H1 (cell line): ENCODE measurements at regions not wholly inside any gene's neighbourhood (a gene's known extent, or its start where the extent isn't known, plus 50 kb on each side); places are given as distances from the start of the nearest gene placed in this dataset.

Experiments
- CTCF ChIA-PET: fragments of 300-600 bp; sonication (Branson Sonifier 250); formaldehyde crosslinking; loops from one replicate; lab custom pipeline; 2021; ENCODE audit not compliant: partially characterized antibody; lab: Charles Lee
- POLR2A ChIA-PET: fragments of 300-600 bp; sonication (Branson Sonifier 250); formaldehyde crosslinking; loops from one replicate; lab custom pipeline; 2021; ENCODE audit warnings: inconsistent platforms; ENCODE audit not compliant: partially characterized antibody; lab: Charles Lee
- DNase-seq, 2 experiments: peaks; one replicate each; pipeline versions ENCODE4 v3.0.0 to v3.0.0-alpha.2; 2010 to 2022; ENCODE audit warnings: low spot score in 2 of 2, low read depth in 1 of 2, mixed read lengths in 1 of 2
- FAIRE-seq: peaks from 2 replicates; lab custom pipeline; 2011; peaks lifted over from hg19 to GRCh38; lab: Jason Lieb, UNC
- H2AFZ ChIP-seq: 2 replicates; pipeline ENCODE4 v1.8.1; 2012; ENCODE audit warnings: low read length, inconsistent platforms
- H2AK5ac ChIP-seq: 2 replicates; pipeline ENCODE4 v1.6.1; 2013; ENCODE audit warnings: low read depth, low read length
- H2BK120ac ChIP-seq: replicated peaks from 2 replicates; pipeline ENCODE3; 2013; ENCODE audit warnings: low read depth, low read length, inconsistent platforms
- H2BK12ac ChIP-seq: 2 replicates; pipeline ENCODE4 v1.6.1; 2013; ENCODE audit warnings: low read depth, low read length
- H2BK15ac ChIP-seq: 2 replicates; pipeline ENCODE4 v1.6.1; 2013; ENCODE audit warnings: low read length
- H2BK20ac ChIP-seq: 2 replicates; pipeline ENCODE4 v1.6.1; 2013; ENCODE audit warnings: low read length
- H2BK5ac ChIP-seq: 2 replicates; pipeline ENCODE4 v1.6.1; 2013; ENCODE audit warnings: low read depth, low read length
- H3K14ac ChIP-seq: 2 replicates; pipeline ENCODE4 v1.6.1; 2013; ENCODE audit warnings: inconsistent platforms; ENCODE audit not compliant: insufficient read length
- H3K18ac ChIP-seq: 2 replicates; pipeline ENCODE4 v1.6.1; 2013; ENCODE audit warnings: low read length; ENCODE audit errors: extremely low read depth
- H3K23ac ChIP-seq: 2 replicates; pipeline ENCODE4 v1.6.1; 2013; ENCODE audit warnings: inconsistent platforms; ENCODE audit not compliant: insufficient read length
- H3K23me2 ChIP-seq: 2 replicates; pipeline ENCODE4 v1.6.1; 2013; ENCODE audit warnings: low read depth, low read length
- H3K27ac ChIP-seq: 2 replicates; pipeline ENCODE4 v1.6.1; 2011; ENCODE audit warnings: low read depth, low read length, inconsistent platforms
- H3K27me3 ChIP-seq, 4 experiments: replicated peaks in 1 of 4; 1 replicate in 1 of 4; 2 replicates in 3 of 4; pipeline versions ENCODE4 v1.6.1 to v1.8.1; 2011 to 2013; ENCODE audit warnings: low read length in 3 of 4, mild to moderate bottlenecking in 3 of 4, inconsistent platforms in 2 of 4, mixed read lengths in 2 of 4, moderate library complexity in 1 of 4; ENCODE audit not compliant: control insufficient read depth in 3 of 4, insufficient read depth in 3 of 4; ENCODE audit errors: extremely low read depth in 1 of 4
- H3K36me3 ChIP-seq, 4 experiments: 2 replicates each; pipeline versions ENCODE4 v1.6.1 to v1.8.1; 2011 to 2013; ENCODE audit warnings: mild to moderate bottlenecking in 4 of 4, low read length in 3 of 4, moderate library complexity in 2 of 4, control low read depth in 1 of 4, inconsistent platforms in 1 of 4; ENCODE audit not compliant: insufficient read depth in 4 of 4, control insufficient read depth in 2 of 4
- H3K4ac ChIP-seq: replicated peaks from 2 replicates; pipeline ENCODE3; 2013; ENCODE audit warnings: low read length, low read depth, mixed read lengths, inconsistent platforms; ENCODE audit not compliant: insufficient read length
- H3K4me1 ChIP-seq, 4 experiments: replicated peaks in 1 of 4; 1 replicate in 1 of 4; 2 replicates in 3 of 4; pipeline versions ENCODE4 v1.6.1 to v1.8.1; 2011 to 2013; ENCODE audit warnings: low read length in 3 of 4, inconsistent platforms in 2 of 4, mixed read lengths in 1 of 4; ENCODE audit not compliant: insufficient read depth in 4 of 4, control insufficient read depth in 3 of 4
- H3K4me2 ChIP-seq, 2 experiments: 2 replicates each; pipeline versions ENCODE4 v1.6.1 to v1.8.1; 2011 to 2013; ENCODE audit warnings: low read depth in 2 of 2, low read length in 2 of 2, control low read depth in 1 of 2, inconsistent platforms in 1 of 2, mild to moderate bottlenecking in 1 of 2; ENCODE audit not compliant: insufficient read depth in 1 of 2
- H3K4me3 ChIP-seq, 4 experiments: fragments of 200-600, 300-600 bp in 1 of 4; sonication (generic), shearing (Covaris generic), sonication (Bioruptor Twin) in 1 of 4; 2 replicates each; pipeline versions ENCODE4 v1.5.1 to v1.8.1; 2011 to 2016; ENCODE audit warnings: low read length in 4 of 4, low read depth in 3 of 4, control low read depth in 2 of 4, inconsistent platforms in 2 of 4, mild to moderate bottlenecking in 2 of 4, mixed read lengths in 1 of 4, moderate library complexity in 1 of 4; ENCODE audit not compliant: insufficient read depth in 2 of 4; ENCODE audit errors: extremely low read depth in 1 of 4
- H3K56ac ChIP-seq: replicated peaks from 2 replicates; pipeline ENCODE3; 2013; ENCODE audit warnings: low read depth, mild to moderate bottlenecking, mixed read lengths, low read length, inconsistent platforms; ENCODE audit not compliant: insufficient read length
- H3K79me1 ChIP-seq: 2 replicates; pipeline ENCODE4 v1.6.1; 2013; ENCODE audit warnings: low read depth, low read length, control low read depth
- H3K79me2 ChIP-seq, 2 experiments: 2 replicates each; pipeline versions ENCODE4 v1.6.1 to v1.8.1; 2012 to 2013; ENCODE audit warnings: low read length in 2 of 2, mild to moderate bottlenecking in 2 of 2, inconsistent platforms in 1 of 2; ENCODE audit not compliant: insufficient read depth in 2 of 2, control insufficient read depth in 1 of 2
- H3K9ac ChIP-seq, 4 experiments: replicated peaks in 1 of 4; 1 replicate in 1 of 4; 2 replicates in 3 of 4; pipeline versions ENCODE4 v1.6.1 to v1.8.1; 2011 to 2013; ENCODE audit warnings: low read depth in 3 of 4, low read length in 3 of 4, control low read depth in 2 of 4, mild to moderate bottlenecking in 2 of 4, moderate library complexity in 2 of 4, inconsistent platforms in 1 of 4; ENCODE audit errors: extremely low read depth in 1 of 4
- H3K9me3 ChIP-seq, 2 experiments: 2 replicates each; pipeline versions ENCODE4 v1.6.1 to v1.8.1; 2012 to 2013; ENCODE audit warnings: mild to moderate bottlenecking in 2 of 2, moderate library complexity in 2 of 2, control low read depth in 1 of 2, inconsistent platforms in 1 of 2, low read depth in 1 of 2, low read length in 1 of 2, mixed read lengths in 1 of 2; ENCODE audit not compliant: insufficient read depth in 2 of 2
- H4K20me1 ChIP-seq, 2 experiments: replicated peaks in 1 of 2; 2 replicates each; pipeline versions ENCODE3 to v1.8.1; 2011 to 2013; ENCODE audit warnings: inconsistent platforms in 2 of 2, low read length in 2 of 2, mild to moderate bottlenecking in 1 of 2; ENCODE audit not compliant: insufficient read depth in 2 of 2, control insufficient read depth in 1 of 2
- H4K5ac ChIP-seq: 2 replicates; pipeline ENCODE4 v1.6.1; 2013; ENCODE audit warnings: low read length, low read depth, mixed read lengths, inconsistent platforms; ENCODE audit not compliant: insufficient read length
- H4K8ac ChIP-seq: 2 replicates; pipeline ENCODE4 v1.8.0; 2013; ENCODE audit warnings: mild to moderate bottlenecking, moderate library complexity, low read length, inconsistent platforms; ENCODE audit not compliant: insufficient read depth; ENCODE audit errors: extremely low read depth
- H4K91ac ChIP-seq: replicated peaks from 2 replicates; pipeline ENCODE3; 2013; ENCODE audit warnings: low read length, mixed read lengths, inconsistent platforms; ENCODE audit not compliant: insufficient read length
- BCL11A ChIP-seq, 2 experiments: IDR thresholded peaks; one replicate each; pipeline ENCODE4 v1.6.1; 2011; ENCODE audit warnings: low read depth in 2 of 2, low read length in 2 of 2, mild to moderate bottlenecking in 2 of 2
- CEBPB ChIP-seq: IDR thresholded peaks from 2 replicates; pipeline ENCODE4 v1.6.1; 2012; ENCODE audit warnings: low read depth, low read length
- CHD1 ChIP-seq: IDR thresholded peaks from 2 replicates; pipeline ENCODE4 v1.6.1; 2012; ENCODE audit warnings: low read depth, low read length, improper control_type of control experiment
- HDAC2 ChIP-seq, 2 experiments: fragments of 300-600 bp in 1 of 2; sonication (generic) in 1 of 2; IDR thresholded peaks; 2 replicates each; pipeline ENCODE4 v1.6.1; 2011 to 2012; ENCODE audit warnings: low read depth in 2 of 2, low read length in 2 of 2, mild to moderate bottlenecking in 2 of 2, moderate library complexity in 2 of 2, borderline replicate concordance in 1 of 2, inconsistent platforms in 1 of 2
- KDM4A ChIP-seq: IDR thresholded peaks from one replicate; pipeline ENCODE4 v1.7.1; 2012; ENCODE audit warnings: low read depth, mild to moderate bottlenecking, moderate library complexity, low read length, inconsistent platforms; ENCODE audit not compliant: severe bottlenecking
- MAX ChIP-seq: IDR thresholded peaks from 2 replicates; pipeline ENCODE4 v1.6.1; 2012; ENCODE audit warnings: inconsistent platforms
- SIX5 ChIP-seq: IDR thresholded peaks from 2 replicates; pipeline ENCODE4 v1.6.1; 2011; ENCODE audit warnings: mild to moderate bottlenecking, low read depth, low read length
- TAF7 ChIP-seq: optimal IDR thresholded peaks from 2 replicates; pipeline ENCODE3; 2011; ENCODE audit warnings: low read depth, mild to moderate bottlenecking, inconsistent platforms, low read length, moderate library complexity, borderline replicate concordance
- WGBS, 2 experiments: shearing (Covaris generic) in 1 of 2; methylation state at CpG; one replicate each; pipeline versions ENCODE4 v1.1.6 to v1.1.7; 2013 to 2015; ENCODE audit warnings: low lambda C conversion rate in 2 of 2, mixed read lengths in 2 of 2, inconsistent platforms in 1 of 2, low coverage in 1 of 2, missing lambda C conversion rate in 1 of 2; ENCODE audit not compliant: insufficient replicate concordance in 2 of 2, insufficient coverage in 1 of 2, insufficient read length in 1 of 2; ENCODE audit errors: extremely low coverage in 1 of 2, missing lambda C conversion rate in 1 of 2; 5-methylcytosine and 5-hydroxymethylcytosine counted together

- Histone ChIP-seq H2BK20ac (no peak overlapping the region), H3K56ac (no peak overlapping the region), H3K27ac (no peak overlapping the region), H3K4ac (no peak overlapping the region), H3K79me2 (no peaks in the 10 kb centered on the region), H3K36me3 (no peaks in the 10 kb centered on the region), H4K8ac (no peak overlapping the region), H4K91ac (no peak overlapping the region), H3K4me3 (no peak overlapping the region), H2BK15ac (no peak overlapping the region), H2AK5ac (no peak overlapping the region), H3K4me2 (peak overlapping the region in 1 of 2 experiments; percentile 22; a peak in 1 of 4 replicates), H2AFZ (peak overlapping the region; percentile 96), H3K18ac (no peak overlapping the region), H2BK5ac (no peak overlapping the region), H2BK12ac (no peak overlapping the region), H3K27me3 (no peaks in the 10 kb centered on the region; a peak in 1 of 7 replicates), H4K5ac (no peak overlapping the region), H3K23ac (no peak overlapping the region), H4K20me1 (no peaks in the 10 kb centered on the region), H3K9ac (no peak overlapping the region), H2BK120ac (no peak overlapping the region), H3K4me1 (peaks cover 0 to 3% (median 0%) of the 10 kb centered on the region in 4 experiments; a peak in 2 of 7 replicates), H3K14ac (no peak overlapping the region), H3K23me2 (no peaks in the 10 kb centered on the region), H3K9me3 (no peaks in the 10 kb centered on the region), H3K79me1 (no peaks in the 10 kb centered on the region)
- DNase-seq: peak in 1 of 2 experiments; percentile 49
- 78% methylated on average over 22 of the region's 22 CpGs; no CpG with 5 or more reads in 1 of the 2 experiments for WGBS, 2 experiments
- POLR2A ChIA-PET: no interaction called here
- CTCF ChIA-PET: interaction anchor here (0.5 to 1.0 kb wide), 7 partner anchors 11 to 963 kb away, joined by 3 to 4 read pairs (median 3); no protein-coding TSS in a partner anchor
- TF ChIP-seq BCL11A (IDR thresholded peaks at IDR 0.05; ENCODE audit: low read depth in 2 of 2, low read length in 2 of 2) (no peak), CEBPB (no peak), CHD1 (no peak), MAX (0 out of 2 replicates have a peak, but pooled peaks have one; percentile 19), HDAC2 (IDR thresholded peaks at IDR 0.05; ENCODE audit: borderline replicate concordance in 1 of 2, low read depth in 2 of 2, low read length in 2 of 2) (no peak), KDM4A (no peak), SIX5 (no peak), TAF7 (no peak)
- no peak for FAIRE-seq
These were observed 171.7 kb upstream of the PFKP start for GRCh38 chr10:2895594-2896196.
